ENCODE measurements at regions not wholly inside any gene's neighbourhood (a gene's known extent, or its start where the extent isn't known, plus 50 kb on each side); places are given as distances from the start of the nearest gene placed in this dataset.

DNA sequence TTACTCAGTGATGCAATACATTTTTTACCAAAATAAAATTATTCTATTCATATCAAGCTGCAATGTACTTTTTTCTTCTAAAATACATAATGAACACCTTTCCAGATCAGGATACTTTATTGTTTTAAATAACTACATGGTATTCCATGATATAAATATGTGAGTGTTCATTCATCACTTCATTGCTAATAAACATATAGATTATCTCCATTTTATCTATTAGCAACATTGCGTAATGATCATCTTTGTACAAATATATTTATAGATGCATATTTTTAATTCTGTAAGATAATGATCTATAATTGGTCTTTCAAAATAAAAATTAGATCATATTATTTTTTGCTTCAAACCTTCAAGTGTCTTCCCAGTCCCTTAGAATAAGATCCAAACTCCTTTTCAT is 156.1 kb upstream of the HHIP start:
- Histone ChIP-seq H3K4me3 (no peak overlapping the region), H3K36me3 (no peaks in the 10 kb centered on the region), H3K27me3 (no peaks in the 10 kb centered on the region), H3K4me1 (no peaks in the 10 kb centered on the region), H3K9me3 (no peaks in the 10 kb centered on the region), H3K27ac (no peak overlapping the region)
- ATAC-seq: no peak
- TF ChIP-seq EP300 (IDR thresholded peaks at IDR 0.05): no peak
- no peak for TF ChIP-seq POLR2A (IDR thresholded peaks at IDR 0.05)
- TF ChIP-seq, protein P1, sequence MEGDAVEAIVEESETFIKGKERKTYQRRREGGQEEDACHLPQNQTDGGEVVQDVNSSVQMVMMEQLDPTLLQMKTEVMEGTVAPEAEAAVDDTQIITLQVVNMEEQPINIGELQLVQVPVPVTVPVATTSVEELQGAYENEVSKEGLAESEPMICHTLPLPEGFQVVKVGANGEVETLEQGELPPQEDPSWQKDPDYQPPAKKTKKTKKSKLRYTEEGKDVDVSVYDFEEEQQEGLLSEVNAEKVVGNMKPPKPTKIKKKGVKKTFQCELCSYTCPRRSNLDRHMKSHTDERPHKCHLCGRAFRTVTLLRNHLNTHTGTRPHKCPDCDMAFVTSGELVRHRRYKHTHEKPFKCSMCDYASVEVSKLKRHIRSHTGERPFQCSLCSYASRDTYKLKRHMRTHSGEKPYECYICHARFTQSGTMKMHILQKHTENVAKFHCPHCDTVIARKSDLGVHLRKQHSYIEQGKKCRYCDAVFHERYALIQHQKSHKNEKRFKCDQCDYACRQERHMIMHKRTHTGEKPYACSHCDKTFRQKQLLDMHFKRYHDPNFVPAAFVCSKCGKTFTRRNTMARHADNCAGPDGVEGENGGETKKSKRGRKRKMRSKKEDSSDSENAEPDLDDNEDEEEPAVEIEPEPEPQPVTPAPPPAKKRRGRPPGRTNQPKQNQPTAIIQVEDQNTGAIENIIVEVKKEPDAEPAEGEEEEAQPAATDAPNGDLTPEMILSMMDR (IDR thresholded peaks at IDR 0.05): no peak
- no peak for TF ChIP-seq POLR2AphosphoS5 (IDR thresholded peaks at IDR 0.05)
- WGBS, 2 donors (ENCODE audit: low coverage in 1 of 2): 79 to 94% methylated on average over 1 of the region's 1 CpG

DNA sequence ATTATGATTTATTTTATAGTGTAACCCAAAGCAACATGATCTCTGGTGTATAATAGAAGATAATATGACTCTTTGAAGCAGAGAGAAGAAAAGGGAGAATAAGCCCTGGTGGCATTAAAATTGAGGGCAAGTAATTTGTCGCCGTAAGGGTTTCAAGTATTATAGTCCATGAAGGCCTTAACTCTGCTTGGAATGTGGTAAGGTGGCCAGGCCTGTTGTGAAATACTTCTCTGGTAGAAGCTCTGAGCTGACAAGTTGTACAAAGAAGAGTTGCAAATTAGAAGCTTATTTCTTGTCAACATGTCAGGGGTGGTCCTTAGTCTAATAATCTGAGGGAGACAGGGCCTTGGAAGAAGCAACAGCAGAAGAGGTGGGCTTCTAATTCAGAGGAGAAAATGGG is 151.7 kb upstream of the HHIP start:
- Histone ChIP-seq H3K4me1 (no peaks in the 10 kb centered on the region), H3K9me3 (no peaks in the 10 kb centered on the region), H3K36me3 (no peaks in the 10 kb centered on the region), H3K27me3 (no peaks in the 10 kb centered on the region), H3K27ac (no peak overlapping the region), H3K4me3 (no peak overlapping the region)
- no peak for ATAC-seq
- WGBS, 2 donors (ENCODE audit: low coverage in 1 of 2): 79 to 90% methylated on average over 2 of the region's 2 CpGs
- no peak for TF ChIP-seq POLR2A (IDR thresholded peaks at IDR 0.05)

- Histone ChIP-seq H3K36me3 (no peaks in the 10 kb centered on the region), H3K9me3 (peaks cover 0 to 11% (median 0%) of the 10 kb centered on the region in 3 donors), H3K4me1 (no peaks in the 10 kb centered on the region), H3K27ac (no peak overlapping the region), H3K4me3 (no peak overlapping the region), H3K27me3 (no peaks in the 10 kb centered on the region)
- TF ChIP-seq POLR2A (IDR thresholded peaks at IDR 0.05) (no peak), EP300 (IDR thresholded peaks at IDR 0.05) (no peak), POLR2AphosphoS5 (IDR thresholded peaks at IDR 0.05) (no peak)
- TF ChIP-seq, protein P1 (IDR thresholded peaks at IDR 0.05): no peak
- 83 to 96% methylated on average over 2 of the region's 2 CpGs for WGBS, 2 donors (ENCODE audit: low coverage in 1 of 2)
- no peak for ATAC-seq
Observed at GRCh38 chr4:144495944-144496343, 150.0 kb upstream of the HHIP start.

GRCh38 chr4:144499777-144500176 is 146.2 kb upstream of the HHIP start:
- H3K4me1 ChIP-seq: no peaks in the 10 kb centered on the region
- H3K4me3 ChIP-seq: no peak overlapping the region
- no peaks in the 10 kb centered on the region for H3K36me3 ChIP-seq
- no peak for ATAC-seq
- H3K27me3 ChIP-seq: no peaks in the 10 kb centered on the region
- H3K27ac ChIP-seq: no peak overlapping the region
- no peak for TF ChIP-seq EP300 (IDR thresholded peaks at IDR 0.05)
- TF ChIP-seq, protein P1 (IDR thresholded peaks at IDR 0.05): no peak
- no peak for TF ChIP-seq POLR2A (IDR thresholded peaks at IDR 0.05)
- TF ChIP-seq POLR2AphosphoS5 (IDR thresholded peaks at IDR 0.05): no peak
- H3K9me3 ChIP-seq: peaks cover 0 to 11% (median 0%) of the 10 kb centered on the region in 3 donors

- H3K4me1 ChIP-seq: no peaks in the 10 kb centered on the region
- H3K27me3 ChIP-seq: no peaks in the 10 kb centered on the region
- no peak overlapping the region for H3K4me3 ChIP-seq
- no peak overlapping the region for H3K27ac ChIP-seq
- TF ChIP-seq POLR2A (IDR thresholded peaks at IDR 0.05): no peak
- peaks cover 0 to 11% (median 0%) of the 10 kb centered on the region in 3 donors for H3K9me3 ChIP-seq
- 83 to 100% methylated on average over 1 of the region's 1 CpG for WGBS, 2 donors (ENCODE audit: low coverage in 1 of 2)
- H3K36me3 ChIP-seq: no peaks in the 10 kb centered on the region
- ATAC-seq: no peak
Observed at GRCh38 chr4:144501231-144501780, 144.7 kb upstream of the HHIP start.

DNA sequence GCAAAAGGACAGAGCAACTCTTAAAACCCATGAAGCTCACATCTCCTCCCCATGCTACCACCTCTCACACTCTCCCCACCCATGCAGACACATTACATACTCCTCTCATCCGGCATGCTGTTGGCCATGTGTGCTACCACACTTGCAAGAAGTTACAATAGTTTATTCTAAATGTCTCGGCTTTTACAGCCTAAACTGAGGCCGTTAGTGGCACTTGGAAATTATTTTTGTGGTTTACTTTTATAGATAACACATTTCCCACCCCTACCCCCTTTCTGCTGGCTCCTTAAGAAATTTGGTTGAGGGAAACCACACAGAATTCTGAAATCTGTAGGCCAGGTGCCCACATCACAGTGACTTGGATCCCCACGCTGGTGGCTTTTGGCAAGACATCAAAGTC is 141.1 kb upstream of the HHIP start:
- Histone ChIP-seq H3K4me1 (no peaks in the 10 kb centered on the region), H3K36me3 (no peaks in the 10 kb centered on the region), H3K27ac (no peak overlapping the region), H3K4me3 (no peak overlapping the region), H3K27me3 (no peaks in the 10 kb centered on the region), H3K9me3 (peaks cover 0 to 8% (median 0%) of the 10 kb centered on the region in 3 donors)
- ATAC-seq: no peak
- 65 to 75% methylated on average over 4 of the region's 4 CpGs for WGBS, 2 donors (ENCODE audit: low coverage in 1 of 2)
- TF ChIP-seq EP300 (IDR thresholded peaks at IDR 0.05) (no peak), POLR2A (IDR thresholded peaks at IDR 0.05) (no peak), POLR2AphosphoS5 (IDR thresholded peaks at IDR 0.05) (no peak)
- TF ChIP-seq, protein P1 (IDR thresholded peaks at IDR 0.05): no peak
